SK-N-MC (cell line): ENCODE measurements at regions not wholly inside any gene's neighbourhood (a gene's known extent, or its start where the extent isn't known, plus 50 kb on each side); places are given as distances from the start of the nearest gene placed in this dataset.

Source experiments
- EZH2 ChIP-seq: fragments of 200-600 bp; sonication (generic); IDR thresholded peaks from one replicate; pipeline ENCODE4 v1.6.1; 2017; ENCODE audit warnings: antibody characterized with exemption
- POLR2AphosphoS5 ChIP-seq: IDR thresholded peaks from 2 replicates; pipeline ENCODE4 v1.6.1; 2012; ENCODE audit warnings: mild to moderate bottlenecking, low read depth, low read length, borderline replicate concordance

DNA sequence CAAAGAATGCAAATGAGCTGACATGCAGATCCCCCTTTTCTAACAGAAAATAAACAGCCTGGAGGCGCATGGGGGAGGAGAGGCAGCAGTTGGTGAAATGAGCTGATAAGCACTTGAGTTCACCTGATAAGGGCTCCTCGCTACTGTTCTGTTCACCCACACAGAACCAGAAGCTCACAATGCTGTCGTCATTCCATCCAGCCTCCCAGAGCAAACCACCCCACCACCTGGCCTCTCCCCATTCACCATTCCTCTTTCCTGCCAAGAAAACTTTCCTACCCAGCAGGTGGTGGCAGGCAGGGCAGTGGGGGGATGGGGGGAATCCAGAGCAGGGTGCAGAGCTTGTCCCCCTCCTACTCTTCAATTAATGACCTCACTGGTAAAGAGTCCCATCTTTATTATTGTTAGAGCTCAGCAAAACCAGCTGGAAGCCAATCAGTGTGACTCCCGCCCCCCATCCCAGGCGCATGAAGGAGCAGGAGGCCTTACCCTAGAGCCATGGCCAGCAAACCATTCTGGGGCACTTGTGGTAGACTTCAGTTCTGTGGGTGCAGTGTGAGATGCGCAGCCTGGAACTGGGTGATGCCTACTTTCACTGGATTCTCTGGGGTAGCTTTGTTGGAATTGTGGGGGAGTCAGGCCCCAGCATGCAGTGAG is 350.3 kb downstream of the ZIC3 start:
- TF ChIP-seq POLR2AphosphoS5 (no peak), EZH2 (no peak)
